Inflammatory macrophage treated with lipopolysaccharide for 4 hours (primary cell): ENCODE measurements at regions not wholly inside any gene's neighbourhood (a gene's known extent, or its start where the extent isn't known, plus 50 kb on each side); places are given as distances from the start of the nearest gene placed in this dataset.

Source experiments
- DNase-seq: peaks from one replicate; pipeline ENCODE4 v3.0.0-alpha.2; 2020

DNA sequence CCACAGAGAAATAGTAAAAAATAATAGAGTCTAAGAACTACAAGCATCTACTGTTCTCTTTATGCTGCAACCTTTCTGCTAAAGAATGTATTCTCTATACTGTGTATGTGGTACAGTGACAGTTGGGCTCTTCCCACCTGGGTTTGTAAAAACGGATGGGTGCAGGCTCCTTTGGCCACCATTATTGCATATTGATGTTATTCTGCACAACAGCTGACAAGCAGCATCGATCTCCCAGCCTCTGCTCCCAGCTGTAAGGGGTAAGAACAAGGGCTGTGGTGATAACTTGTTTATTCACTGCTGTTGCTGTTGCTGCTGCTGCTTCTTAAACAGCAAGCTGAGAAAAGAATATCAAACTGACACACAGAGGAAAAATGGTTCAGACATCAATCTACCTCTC lies 56.1 kb downstream of the KCNRG start:
- DNase-seq = no peak

DNA sequence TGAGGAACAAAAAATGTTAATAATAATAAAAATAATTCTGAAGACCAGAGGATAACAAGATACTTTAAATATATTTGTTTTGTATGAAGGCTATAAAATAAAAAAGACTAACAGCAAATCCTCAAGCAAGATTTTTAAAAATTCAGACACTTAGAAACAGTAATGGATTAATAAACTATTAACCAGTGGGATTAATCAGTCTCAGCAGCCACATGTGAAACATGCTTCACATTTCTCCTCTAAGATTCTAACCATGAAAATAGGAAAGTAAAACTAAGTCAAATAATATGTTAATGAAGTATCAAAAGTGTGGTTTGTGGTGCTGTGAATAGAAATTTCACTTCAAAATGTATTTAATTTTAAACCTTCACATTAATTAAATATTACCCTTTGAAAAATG lies 57.4 kb downstream of the KCNRG start:
- DNase-seq = no peak

DNA sequence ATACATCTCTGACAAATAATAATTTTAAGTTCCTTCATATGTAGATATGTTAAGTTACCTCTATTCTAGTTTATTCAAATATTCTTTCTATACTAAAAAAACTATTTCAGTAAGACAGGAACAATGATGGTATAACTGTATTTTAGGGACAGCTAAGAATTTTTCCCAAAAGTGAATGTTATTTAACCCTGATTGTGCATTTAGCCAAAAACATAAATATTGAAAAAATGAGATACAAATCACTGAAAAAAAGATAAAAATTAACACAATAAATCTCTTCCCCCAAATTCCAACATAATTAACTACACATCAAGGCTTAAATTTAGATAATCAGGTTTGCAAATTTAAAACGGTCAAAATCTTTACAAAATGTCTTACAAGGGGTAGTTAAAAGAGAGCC lies 58.1 kb downstream of the KCNRG start:
- DNase-seq = no peak

DNA sequence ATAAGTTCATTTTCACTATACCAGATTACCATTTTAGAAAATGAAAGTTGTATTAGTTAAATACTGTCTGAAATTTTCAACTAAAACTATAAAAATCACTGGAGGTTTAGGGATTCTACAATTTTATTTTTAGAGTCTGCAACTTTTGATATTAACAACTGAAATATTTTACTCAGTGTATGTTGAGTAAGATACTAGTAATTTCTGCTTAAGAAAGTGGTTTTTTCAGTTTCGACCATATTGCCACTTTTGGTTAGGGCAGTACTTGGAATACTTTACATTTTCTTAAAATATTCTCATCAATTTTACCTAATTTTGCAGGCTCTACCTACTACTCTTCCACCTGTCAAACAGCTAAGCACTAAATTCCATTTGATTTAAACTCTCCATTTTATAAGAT lies 59.6 kb downstream of the KCNRG start:
- no peak for DNase-seq

DNA sequence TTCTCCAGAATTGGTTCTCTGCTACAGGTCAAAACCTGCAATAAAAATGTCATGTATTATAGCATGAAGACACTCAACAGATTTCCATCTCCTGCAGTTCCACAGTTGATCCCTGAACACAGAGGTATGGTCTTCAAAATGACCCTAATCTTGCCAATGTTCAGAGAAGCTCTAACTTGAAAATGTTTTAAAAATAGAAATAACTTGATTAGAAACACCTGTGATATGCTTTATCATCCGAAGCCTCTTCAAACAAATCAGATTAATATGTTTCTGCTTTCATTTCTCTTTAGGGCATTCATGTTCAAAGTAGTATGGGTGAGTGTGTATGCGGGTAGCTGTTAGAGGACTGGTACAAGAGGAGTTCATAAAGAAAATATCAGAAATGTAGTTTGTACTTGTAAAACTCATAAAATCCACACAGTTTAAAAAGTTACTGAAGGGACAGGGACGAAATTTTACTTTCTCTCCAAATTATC lies 60.4 kb downstream of the KCNRG start:
- no peak for DNase-seq

DNA sequence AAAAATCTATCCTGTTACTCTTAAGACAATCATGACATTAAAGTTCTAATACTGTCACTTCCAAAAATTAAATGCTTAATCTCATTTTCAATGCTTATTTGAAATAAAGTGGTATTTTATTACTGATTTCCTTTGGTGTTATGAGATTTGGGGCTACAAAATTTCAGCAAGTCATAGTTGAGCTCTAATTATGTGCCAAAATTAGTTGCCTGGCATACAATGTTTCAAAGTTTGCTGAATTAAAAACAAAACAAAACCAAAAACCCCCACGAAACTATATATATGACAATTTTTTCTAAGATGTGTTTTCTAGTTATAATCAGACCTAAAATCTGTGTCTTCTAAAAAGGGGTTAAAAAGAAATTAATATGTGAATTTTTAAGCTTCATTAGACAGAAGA lies 62.2 kb downstream of the KCNRG start:
- DNase-seq = no peak

DNA sequence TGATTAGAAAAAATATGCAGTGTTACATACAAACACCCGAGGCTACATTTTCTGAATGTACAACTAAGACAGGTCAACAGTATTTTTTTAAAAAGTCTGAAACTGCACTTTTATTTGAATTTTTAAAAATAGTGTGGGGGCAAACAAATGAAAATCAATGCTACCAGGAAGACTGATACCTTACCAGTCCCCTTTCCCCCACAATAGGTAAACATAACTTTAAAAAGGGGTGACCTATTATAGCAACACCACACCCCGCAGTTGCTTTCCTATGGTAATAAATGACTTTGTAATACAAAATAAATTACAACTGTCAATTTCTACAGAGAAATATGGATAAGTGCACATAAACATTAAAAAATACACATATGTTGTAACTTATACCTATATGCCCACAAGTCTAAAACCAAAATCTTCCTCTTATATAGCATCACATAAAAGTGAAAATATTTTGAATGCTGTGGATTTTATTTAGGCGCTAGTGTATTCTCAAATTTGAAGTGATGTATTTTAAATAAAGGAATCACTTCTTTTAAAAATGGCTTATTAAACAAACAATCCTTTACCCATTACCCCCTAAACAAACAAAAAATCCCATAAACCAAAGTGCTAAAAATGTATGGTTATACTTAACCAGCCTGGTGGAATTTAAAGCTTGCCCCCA lies 63.1 kb downstream of the KCNRG start:
- no peak for DNase-seq

DNA sequence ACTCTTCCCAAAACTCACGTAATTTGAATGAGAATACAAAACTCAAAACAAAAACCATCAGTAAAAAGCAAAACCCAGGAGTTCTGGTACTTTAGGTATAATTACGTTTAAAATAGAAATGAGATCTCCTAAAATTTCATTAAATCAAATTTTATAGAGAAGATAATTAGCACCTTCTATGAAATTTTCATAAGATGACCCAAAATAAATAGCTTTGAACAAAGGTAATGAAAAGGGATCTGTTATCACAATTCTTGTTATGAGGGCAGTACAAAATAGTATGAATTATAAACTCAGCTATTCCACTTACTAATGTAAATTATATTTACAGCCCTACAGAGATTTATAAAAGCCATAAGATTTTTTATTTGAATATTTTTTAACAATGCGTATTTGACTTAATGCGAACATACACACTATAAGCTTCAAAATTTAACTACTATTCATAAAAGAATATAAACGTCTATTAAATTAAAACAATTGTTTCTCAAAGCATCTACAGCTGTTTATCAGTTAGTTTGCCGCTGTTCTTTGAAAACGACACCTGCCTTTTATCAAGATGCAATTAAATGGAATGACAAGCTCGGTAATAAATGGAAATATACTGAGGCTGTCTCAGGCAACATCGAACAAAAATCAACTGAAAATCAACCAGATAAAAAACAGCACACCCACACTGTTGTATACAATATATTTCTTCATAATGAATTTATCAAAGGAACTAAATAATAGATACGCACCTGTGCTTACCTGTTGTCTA lies 63.8 kb downstream of the KCNRG start:
- DNase-seq = no peak

DNA sequence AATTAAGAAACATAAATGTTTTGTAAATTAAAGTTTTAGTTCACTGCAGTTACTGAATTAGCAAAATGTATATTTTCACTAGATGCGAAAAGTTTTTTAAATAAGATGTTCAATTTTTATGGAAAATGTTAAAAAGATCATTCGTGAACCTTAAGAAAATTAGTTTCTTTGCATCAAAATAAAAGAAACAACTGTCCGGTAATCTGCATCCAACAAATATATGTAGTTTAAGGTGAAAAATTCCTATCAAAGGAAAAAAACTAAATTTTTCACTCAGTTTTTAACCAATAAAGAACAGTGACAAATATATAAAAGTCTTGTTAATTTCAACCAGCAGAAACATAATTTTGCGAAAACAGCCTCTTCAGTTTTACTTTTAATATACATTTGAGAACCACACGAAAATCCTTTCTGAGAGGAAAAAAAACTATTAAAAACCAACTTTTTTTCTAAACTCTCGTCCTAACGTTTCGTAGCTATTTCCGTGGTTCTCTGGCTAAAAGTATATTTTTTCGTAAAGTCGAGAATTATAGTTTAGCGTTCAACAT lies 64.5 kb downstream of the KCNRG start:
- no peak for DNase-seq

DNA sequence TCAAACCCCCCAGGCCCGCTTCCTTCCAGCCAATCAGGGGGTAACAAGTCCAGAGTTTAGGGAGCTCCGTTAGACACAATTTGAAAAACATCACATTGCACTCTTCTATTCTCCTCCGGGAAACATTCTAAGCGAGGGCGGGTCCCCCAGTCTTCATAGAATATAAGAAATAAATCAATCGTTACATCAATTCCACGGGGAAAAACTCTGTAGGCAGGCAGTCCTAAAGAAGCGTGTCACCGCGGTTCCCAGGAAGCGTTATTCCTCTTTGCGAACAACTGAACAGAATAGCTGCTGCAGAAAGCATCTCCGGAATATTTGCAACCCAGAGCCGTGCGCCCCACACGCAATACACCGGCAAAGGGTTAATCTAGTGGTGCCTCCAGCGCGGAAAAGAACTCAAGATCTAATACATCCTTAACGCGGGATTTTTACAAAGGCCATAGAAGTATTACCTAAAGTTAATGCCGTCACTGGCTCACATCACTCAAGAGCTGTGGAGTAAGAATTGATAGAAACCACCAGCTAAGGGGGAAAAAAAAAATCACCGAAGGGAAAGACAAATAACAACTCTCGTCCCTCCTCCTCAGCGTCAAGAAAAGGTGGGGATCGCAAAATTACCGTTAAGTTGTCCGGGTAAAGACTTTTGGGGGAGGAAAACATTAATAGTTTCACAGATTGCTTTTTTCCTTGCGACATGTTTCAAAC lies 65.1 kb downstream of the KCNRG start:
- peak; percentile 72 for DNase-seq

DNA sequence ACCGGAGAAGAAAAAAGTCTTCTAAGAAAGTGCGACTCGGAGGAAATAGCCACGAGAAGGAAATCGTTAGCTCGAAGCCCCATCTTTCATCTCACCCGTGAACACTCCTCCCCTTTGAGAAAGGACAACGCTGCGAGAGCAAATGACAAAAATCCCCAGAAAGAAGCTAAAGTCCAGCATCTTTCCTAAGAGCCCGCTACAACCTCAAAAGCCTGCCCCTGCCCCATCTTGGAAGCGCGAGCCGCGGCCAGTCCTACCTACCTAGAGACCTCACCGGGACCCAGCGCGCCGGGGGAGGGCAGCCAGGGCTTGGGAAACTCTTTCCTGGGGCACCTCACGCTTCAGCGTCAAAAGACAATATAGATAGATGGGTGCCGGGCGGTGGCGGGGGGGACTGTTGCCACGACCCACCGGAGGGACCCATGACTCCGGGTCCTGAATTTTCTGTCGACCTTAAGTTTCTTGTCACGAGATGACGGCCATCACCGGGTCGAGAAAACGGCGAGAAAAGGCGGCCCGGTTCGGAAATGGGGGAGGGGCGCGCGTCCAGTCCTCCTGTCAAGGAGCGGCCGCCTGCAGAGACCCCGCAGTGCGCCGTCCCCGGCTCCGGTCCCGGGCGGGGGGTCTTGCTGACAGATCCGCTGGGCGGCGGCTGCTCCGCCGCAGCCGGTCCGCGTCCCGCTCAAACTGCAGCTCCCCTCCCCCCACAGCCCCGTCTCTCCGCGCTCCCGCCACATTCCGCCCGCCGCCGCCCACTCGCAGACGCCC lies 65.9 kb downstream of the KCNRG start:
- DNase-seq = no peak

DNA sequence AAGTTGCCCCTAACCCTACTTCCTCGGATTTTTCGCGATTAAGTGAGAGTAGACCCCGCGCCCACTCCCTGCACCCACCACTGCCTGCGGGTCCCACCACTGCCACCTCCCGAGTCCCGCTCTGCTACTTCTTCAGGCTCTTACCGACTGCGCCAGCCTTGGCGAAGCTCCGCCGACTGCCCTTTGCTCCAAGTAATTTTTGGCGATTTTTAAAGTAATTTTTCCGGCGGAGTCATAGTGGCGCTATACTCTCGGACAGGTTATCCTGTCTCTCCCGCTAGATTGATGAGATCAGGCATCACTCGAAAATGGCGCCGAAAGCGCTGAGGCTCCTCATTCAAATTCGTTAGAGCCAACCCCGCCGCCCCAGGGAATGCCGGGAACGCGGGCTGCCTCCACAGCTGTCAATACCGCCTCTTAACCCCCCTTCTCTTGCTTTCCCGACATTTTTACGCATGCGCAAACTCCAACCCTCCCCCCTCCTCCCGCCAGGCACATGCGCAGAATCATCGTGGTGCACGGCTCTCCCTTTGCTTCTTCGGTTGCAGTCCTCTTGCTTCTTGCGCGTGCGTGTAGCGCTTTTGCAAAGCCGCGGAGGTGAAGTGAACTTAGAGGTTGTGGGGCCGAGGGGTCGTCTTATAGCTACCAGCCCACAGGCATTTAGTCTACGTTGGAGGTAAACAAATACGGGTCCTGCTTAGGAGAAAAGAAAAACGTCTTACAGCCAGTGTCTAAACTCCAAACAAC lies 66.6 kb downstream of the KCNRG start:
- DNase-seq = peak; percentile 99

DNA sequence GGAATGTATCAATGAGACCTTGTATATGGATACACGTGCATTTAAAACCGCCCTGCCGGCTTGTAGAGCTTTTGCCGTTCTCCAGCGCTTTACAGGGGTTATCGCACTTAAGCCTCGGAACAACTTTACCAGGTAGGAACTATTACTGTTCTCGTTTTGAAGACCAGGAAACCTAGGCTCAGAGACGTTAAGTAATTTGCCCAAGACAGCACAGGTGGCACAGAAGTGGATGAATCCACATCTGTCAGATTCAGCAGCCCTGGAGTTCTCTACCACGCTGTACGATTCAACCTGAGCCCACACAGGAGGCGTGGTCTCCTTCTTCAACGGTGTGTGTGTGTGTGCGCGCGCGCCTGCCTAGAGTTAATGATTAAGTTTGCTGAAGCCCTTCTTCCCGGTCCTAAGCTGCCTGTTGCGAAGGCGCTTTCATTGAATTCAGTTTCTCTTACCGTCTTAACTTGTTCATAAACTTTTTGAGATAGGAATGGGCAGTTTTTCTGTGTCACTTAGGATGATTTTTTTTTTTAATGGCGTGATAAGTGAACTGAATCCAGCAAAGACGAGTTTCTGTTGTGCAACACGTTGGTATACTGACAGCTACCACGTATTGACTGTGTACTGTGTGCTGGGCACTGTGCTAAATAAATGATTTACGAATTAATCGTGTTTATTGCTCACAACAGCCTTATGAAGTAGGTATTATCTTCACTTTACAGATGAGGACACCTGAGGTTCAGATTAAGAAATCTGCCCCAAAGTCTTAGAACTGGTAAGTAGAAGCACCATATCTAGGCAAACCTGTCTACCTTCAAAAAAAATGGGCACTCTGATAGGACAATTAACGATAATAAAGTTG lies 67.4 kb downstream of the KCNRG start:
- DNase-seq = peak; percentile 64

DNA sequence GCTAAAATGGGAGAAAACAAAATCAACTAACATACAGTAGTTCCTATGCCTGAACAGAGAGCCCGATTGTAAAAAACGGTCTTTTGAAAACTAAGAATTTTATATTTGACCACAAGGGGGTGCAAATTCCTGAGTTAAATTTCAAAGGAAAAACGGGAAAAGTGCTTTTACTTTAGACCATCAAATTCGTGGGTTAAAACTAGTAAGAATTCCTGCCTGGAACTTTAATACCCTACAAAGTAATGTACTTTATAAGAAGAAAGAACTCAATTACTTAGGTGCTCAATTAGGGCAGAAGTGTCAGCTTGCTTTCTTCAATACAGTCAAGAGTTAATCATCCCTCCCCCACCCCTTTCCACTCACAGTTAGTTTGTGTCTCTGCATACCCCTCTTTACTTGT lies 69.8 kb downstream of the KCNRG start:
- peak; percentile 50 for DNase-seq

DNA sequence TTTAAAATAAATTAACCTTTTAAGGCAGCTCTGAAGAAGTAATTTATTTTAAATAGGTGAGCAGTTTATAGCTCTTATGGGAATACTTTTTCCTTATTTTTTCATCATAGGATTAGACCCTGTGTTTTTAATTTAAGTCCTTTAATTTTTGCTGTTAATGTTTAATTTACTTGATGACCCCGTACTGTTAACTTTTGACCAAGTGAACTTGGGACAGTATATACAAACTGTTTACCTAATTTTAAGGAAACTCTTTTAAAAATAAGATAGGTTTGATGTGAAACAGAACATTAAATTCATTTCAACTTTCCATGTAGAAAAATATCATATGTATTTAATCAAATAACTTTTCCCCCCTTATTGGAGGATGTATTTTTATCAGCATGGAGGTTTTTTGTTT lies 74.4 kb downstream of the KCNRG start:
- DNase-seq = no peak

DNA sequence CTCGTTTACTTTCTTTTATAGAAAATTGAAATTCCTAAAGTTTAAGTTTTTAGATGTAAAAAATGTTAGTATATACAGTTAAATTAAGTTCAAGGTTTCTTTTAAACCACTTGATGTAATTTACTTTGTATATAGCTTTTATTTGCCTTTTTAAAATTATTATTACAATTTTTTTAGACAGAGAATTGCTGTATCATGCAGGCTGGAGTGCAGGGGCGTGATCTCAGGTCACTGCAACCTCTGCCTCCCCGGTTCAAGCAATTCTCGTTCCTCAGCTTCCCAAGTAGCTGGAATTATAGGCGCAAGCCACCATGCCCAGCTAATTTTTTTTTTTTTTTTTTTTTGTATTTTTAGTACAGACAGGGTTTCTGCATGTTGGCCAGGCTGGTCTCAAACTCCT lies 75.0 kb downstream of the KCNRG start:
- DNase-seq = no peak

DNA sequence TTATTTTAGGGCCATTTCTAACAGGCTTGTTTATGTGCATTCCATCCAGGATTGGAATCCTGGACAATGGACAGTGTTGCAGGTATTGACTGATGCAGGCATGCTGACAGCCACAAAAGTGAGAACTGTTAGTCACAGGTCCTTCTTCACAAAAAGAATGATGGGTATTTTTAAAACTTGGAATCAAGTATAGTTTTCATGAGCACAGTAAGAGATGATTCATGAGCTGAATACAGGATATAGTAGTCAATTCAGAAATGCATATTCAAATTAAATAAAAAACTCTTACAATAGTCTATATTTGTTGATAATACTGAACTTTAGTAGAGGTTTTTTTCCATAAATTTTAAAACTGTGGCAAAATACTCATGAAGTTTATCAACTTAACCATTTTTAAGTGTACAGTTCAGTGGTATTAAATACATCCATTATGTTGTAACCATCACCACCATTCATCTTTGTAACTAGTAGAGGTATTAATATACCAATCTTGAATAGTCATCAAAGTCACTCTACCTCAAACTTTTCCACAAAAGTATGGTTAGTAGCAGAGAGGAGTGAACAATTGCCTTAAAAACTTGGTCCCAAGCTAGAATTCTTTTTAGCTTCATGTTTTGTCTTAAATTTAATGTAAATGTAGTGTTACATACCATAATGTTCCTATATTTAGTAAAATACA lies 79.5 kb downstream of the KCNRG start:
- no peak for DNase-seq

DNA sequence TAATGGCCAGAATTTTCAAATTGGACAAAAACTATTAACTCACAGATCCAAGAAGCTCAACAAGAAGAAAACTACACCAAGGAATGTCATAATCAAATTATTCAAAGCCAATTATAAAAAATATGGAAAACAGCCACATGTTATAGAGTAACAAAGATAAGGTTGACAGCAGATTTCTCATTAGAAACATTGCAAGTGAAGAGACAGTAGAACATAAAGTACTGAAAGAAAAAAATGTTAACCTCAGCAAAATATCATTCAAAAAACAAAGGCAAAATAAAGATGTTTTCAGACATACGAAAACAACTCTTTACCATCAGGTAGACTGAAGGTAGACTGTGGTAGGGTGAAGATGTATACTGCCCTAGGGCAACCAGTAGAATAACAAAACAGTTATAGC lies 83.4 kb downstream of the KCNRG start:
- no peak for DNase-seq

DNA sequence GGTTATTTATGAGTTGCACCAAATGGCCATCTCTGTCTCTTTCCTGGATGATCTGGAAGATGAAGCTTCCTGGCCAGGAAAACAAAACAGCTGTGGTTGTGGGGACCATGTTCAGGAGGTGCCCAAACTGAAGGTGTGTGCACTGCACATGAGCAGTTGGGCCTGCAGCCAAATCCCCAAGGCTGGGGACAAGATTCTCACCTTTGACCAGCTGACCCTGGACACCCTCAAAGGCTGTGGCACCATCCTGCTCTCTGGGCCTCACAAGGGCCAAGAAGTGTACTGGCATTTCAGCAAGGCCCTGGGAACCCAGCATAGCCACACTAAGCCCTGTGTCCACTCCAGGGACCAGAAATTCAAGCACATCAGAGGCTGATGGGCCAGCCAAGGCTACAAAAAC lies 84.2 kb downstream of the KCNRG start:
- DNase-seq = no peak

DNA sequence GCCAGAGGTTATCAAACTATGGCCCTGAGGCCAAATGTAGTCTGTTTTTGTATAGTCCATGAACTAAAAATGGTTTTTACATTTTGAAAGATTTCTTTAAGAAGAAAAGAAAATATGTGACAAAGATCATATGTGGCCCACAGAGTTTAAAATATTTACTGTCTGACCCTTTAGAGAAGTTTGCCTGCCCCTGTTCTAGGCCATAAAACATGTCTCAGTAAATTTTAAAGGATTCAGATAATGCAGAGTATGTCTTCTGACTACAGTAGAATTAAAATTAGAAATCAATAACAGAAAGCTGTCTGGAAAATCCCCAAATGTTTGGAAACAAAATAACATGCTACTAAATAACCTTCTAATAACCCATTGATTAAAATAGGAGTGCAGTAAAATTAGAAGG lies 86.3 kb downstream of the KCNRG start:
- no peak for DNase-seq

DNA sequence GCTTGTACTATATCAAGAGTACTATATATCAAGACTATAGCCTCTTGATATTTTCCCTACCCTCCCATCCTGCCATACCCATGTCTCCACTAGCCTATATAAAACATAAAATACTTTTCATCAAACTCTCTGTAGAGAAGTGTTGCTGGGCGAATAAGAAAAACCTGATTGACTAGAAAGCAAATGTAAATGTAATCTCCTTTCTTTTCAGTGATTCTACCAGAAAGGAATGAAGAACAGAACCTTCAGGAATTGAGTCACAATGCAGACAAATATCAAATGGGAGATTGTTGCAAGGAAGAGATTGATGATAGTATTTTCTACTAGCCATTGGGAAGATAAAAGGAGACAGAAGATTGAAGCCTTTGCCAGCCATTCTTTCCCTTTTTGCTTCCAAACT lies 89.2 kb downstream of the KCNRG start:
- DNase-seq = no peak
